Panc1 (cell line): ENCODE measurements at regions not wholly inside any gene's neighbourhood (a gene's known extent, or its start where the extent isn't known, plus 50 kb on each side); places are given as distances from the start of the nearest gene placed in this dataset.

Experiments
- POLR2AphosphoS5 ChIP-seq: IDR thresholded peaks from 2 replicates; pipeline ENCODE4 v1.6.1; 2012; ENCODE audit warnings: mild to moderate bottlenecking, low read depth, low read length, moderate library complexity
- TCF7L2 ChIP-seq: IDR thresholded peaks from 2 replicates; pipeline ENCODE4 v1.6.1; 2011; ENCODE audit warnings: mild to moderate bottlenecking, low read depth, low read length, inconsistent platforms
- TF ChIP-seq, protein P1 (sequence below): fragments of 450-650 bp; IDR thresholded peaks from 2 replicates; pipeline ENCODE4 v1.5.1; 2017; ENCODE audit warnings: mild to moderate bottlenecking
- TF ChIP-seq, protein P2 (sequence below), 2 experiments: IDR thresholded peaks; 2 replicates each; pipeline ENCODE4 v1.6.1; 2011 to 2012; ENCODE audit warnings: low read depth in 2 of 2, control low read depth in 1 of 2, low read length in 1 of 2, mild to moderate bottlenecking in 1 of 2, moderate library complexity in 1 of 2; ENCODE audit not compliant: insufficient read depth in 1 of 2

DNA sequence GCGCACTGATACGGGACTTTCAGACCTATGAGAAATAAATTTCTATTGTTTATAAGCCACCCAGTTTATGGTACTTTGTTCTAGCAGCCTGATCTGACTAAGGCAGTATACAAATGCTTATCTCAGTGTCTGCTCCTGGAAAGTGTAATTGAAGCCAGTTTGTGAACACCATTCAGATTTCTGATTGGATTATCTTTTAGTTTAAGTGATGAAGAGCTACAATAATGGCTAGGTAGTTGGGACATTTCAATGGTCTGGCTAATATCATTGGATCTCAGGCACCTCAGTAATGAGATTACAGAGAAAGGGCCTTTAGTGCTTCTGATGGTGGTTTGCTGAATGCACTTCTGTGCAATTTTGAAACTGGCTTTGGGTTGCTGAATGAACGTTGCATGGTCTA is 133.5 kb downstream of the PSAT1 start:
- TF ChIP-seq, protein P1, sequence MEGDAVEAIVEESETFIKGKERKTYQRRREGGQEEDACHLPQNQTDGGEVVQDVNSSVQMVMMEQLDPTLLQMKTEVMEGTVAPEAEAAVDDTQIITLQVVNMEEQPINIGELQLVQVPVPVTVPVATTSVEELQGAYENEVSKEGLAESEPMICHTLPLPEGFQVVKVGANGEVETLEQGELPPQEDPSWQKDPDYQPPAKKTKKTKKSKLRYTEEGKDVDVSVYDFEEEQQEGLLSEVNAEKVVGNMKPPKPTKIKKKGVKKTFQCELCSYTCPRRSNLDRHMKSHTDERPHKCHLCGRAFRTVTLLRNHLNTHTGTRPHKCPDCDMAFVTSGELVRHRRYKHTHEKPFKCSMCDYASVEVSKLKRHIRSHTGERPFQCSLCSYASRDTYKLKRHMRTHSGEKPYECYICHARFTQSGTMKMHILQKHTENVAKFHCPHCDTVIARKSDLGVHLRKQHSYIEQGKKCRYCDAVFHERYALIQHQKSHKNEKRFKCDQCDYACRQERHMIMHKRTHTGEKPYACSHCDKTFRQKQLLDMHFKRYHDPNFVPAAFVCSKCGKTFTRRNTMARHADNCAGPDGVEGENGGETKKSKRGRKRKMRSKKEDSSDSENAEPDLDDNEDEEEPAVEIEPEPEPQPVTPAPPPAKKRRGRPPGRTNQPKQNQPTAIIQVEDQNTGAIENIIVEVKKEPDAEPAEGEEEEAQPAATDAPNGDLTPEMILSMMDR, result no peak
- no peak for TF ChIP-seq POLR2AphosphoS5
- TF ChIP-seq, protein P2, sequence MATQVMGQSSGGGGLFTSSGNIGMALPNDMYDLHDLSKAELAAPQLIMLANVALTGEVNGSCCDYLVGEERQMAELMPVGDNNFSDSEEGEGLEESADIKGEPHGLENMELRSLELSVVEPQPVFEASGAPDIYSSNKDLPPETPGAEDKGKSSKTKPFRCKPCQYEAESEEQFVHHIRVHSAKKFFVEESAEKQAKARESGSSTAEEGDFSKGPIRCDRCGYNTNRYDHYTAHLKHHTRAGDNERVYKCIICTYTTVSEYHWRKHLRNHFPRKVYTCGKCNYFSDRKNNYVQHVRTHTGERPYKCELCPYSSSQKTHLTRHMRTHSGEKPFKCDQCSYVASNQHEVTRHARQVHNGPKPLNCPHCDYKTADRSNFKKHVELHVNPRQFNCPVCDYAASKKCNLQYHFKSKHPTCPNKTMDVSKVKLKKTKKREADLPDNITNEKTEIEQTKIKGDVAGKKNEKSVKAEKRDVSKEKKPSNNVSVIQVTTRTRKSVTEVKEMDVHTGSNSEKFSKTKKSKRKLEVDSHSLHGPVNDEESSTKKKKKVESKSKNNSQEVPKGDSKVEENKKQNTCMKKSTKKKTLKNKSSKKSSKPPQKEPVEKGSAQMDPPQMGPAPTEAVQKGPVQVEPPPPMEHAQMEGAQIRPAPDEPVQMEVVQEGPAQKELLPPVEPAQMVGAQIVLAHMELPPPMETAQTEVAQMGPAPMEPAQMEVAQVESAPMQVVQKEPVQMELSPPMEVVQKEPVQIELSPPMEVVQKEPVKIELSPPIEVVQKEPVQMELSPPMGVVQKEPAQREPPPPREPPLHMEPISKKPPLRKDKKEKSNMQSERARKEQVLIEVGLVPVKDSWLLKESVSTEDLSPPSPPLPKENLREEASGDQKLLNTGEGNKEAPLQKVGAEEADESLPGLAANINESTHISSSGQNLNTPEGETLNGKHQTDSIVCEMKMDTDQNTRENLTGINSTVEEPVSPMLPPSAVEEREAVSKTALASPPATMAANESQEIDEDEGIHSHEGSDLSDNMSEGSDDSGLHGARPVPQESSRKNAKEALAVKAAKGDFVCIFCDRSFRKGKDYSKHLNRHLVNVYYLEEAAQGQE (IDR thresholded peaks at IDR 0.05; ENCODE audit: insufficient read depth in 1 of 2, low read depth in 2 of 2, low read length in 1 of 2), result no peak
- no peak for TF ChIP-seq TCF7L2
